HepG2 (cell line): ENCODE measurements at regions not wholly inside any gene's neighbourhood (a gene's known extent, or its start where the extent isn't known, plus 50 kb on each side); places are given as distances from the start of the nearest gene placed in this dataset.

Experiments
- ATAC-seq: fragments of 200-7000 bp; cut with Tn5 transposase; 3 replicates; pipeline ENCODE4 v1.9.1; 2020; ENCODE audit warnings: mild to moderate bottlenecking, moderate library complexity
- BruUV-seq: library from RNA; stranded (reverse); fragments of 400-500 nt; replicated peaks from 2 replicates; lab custom pipeline; 2021; lab: Mats Ljungman, UMichigan
- CTCF ChIA-PET: fragments of 300-600 bp; formaldehyde crosslinking; extraction: SDS; loops from one replicate; lab custom pipeline; 2021; ENCODE audit warnings: low total read pairs, inconsistent platforms, low intra/inter-chr PET ratio; lab: Yijun Ruan, JAX
- POLR2A ChIA-PET: fragments of 350-600 bp; sonication (Branson Sonifier 250); formaldehyde crosslinking; loops from one replicate; lab custom pipeline; 2020; ENCODE audit warnings: antibody characterized with exemption, inconsistent platforms; lab: Yijun Ruan, JAX
- DNase-seq: peaks from one replicate; pipeline ENCODE4 v3.0.0-alpha.2; 2015; ENCODE audit warnings: low spot score
- FAIRE-seq: peaks from 3 replicates; lab custom pipeline; 2011; peaks lifted over from hg19 to GRCh38; lab: Jason Lieb, UNC
- H2AFZ ChIP-seq: one replicate; pipeline ENCODE4 v1.6.1; 2011; ENCODE audit warnings: low read length, inconsistent platforms
- H3K27ac ChIP-seq: fragments of 300-600 bp; 3 replicates; pipeline ENCODE4 v1.8.0; 2011; ENCODE audit warnings: mixed run types, mild to moderate bottlenecking, mixed read lengths, low read length, inconsistent platforms; ENCODE audit not compliant: insufficient read depth; ENCODE audit errors: extremely low read length
- H3K27me3 ChIP-seq, 2 experiments: fragments of 200-600 bp in 1 of 2; 2 replicates in 1 of 2; 3 replicates in 1 of 2; pipeline versions ENCODE4 v1.6.0 to v1.8.0; 2011; ENCODE audit warnings: low read length in 2 of 2, mild to moderate bottlenecking in 2 of 2, moderate library complexity in 2 of 2, inconsistent platforms in 1 of 2; ENCODE audit not compliant: insufficient read depth in 2 of 2, control insufficient read depth in 1 of 2
- H3K36me3 ChIP-seq, 2 experiments: fragments of 200-600 bp in 1 of 2; replicated peaks in 1 of 2; 2 replicates in 1 of 2; 3 replicates in 1 of 2; pipeline versions ENCODE4 v1.5.1 to v1.8.0; 2011; ENCODE audit warnings: low read length in 2 of 2, inconsistent platforms in 1 of 2; ENCODE audit not compliant: insufficient read depth in 2 of 2, control insufficient read depth in 1 of 2
- H3K4me1 ChIP-seq: 2 replicates; pipeline ENCODE4 v1.5.1; 2012; ENCODE audit warnings: low read length, inconsistent platforms; ENCODE audit not compliant: insufficient read depth
- H3K4me2 ChIP-seq: 2 replicates; pipeline ENCODE4 v1.6.0; 2011; ENCODE audit warnings: low read depth, low read length, inconsistent platforms
- H3K4me3 ChIP-seq, 3 experiments: fragments of 200-600 bp in 1 of 3; sonication (generic), shearing (Covaris generic) in 1 of 3; replicated peaks in 1 of 3; 2 replicates each; pipeline ENCODE4 v1.5.1; 2011 to 2016; ENCODE audit warnings: low read length in 3 of 3, inconsistent platforms in 2 of 3, low read depth in 2 of 3, mild to moderate bottlenecking in 2 of 3, control low read depth in 1 of 3, mixed read lengths in 1 of 3; ENCODE audit not compliant: insufficient read depth in 1 of 3
- H3K79me2 ChIP-seq: one replicate; pipeline ENCODE4 v1.6.1; 2011; ENCODE audit warnings: low read length, inconsistent platforms; ENCODE audit not compliant: insufficient read depth
- H3K9ac ChIP-seq: 2 replicates; pipeline ENCODE4 v1.6.0; 2011; ENCODE audit warnings: mild to moderate bottlenecking, low read depth, low read length, inconsistent platforms; ENCODE audit not compliant: insufficient read depth
- H3K9me3 ChIP-seq: 2 replicates; pipeline ENCODE4 v1.5.1; 2012; ENCODE audit warnings: mild to moderate bottlenecking, low read length
- H4K20me1 ChIP-seq: 2 replicates; pipeline ENCODE4 v1.6.0; 2011; ENCODE audit warnings: inconsistent platforms, mild to moderate bottlenecking, low read length, moderate library complexity; ENCODE audit not compliant: insufficient read depth
- CSRNP2 ChIP-seq: sonication (generic); formaldehyde crosslinking; conservative IDR thresholded peaks from 2 replicates; pipeline ENCODE4 v1.8.0; 2022; ENCODE audit warnings: low read depth, missing genetic modification reagents
- GLMP ChIP-seq: sonication (generic); formaldehyde crosslinking; IDR thresholded peaks from 2 replicates; pipeline ENCODE4 v1.9.0; 2021; ENCODE audit warnings: missing genetic modification reagents, mild to moderate bottlenecking, borderline replicate concordance
- IKZF4 ChIP-seq: sonication (generic); formaldehyde crosslinking; IDR thresholded peaks from 2 replicates; pipeline ENCODE4 v1.5.1; 2020; ENCODE audit warnings: borderline replicate concordance, mild to moderate bottlenecking, low read depth, missing genetic modification reagents; ENCODE audit errors: not compliant biosample characterization
- JUNB ChIP-seq: sonication (generic); formaldehyde crosslinking; IDR thresholded peaks from 2 replicates; pipeline ENCODE4 v1.8.0; 2022; ENCODE audit warnings: missing genetic modification reagents, mild to moderate bottlenecking, borderline replicate concordance
- SETDB1 ChIP-seq: sonication (generic); formaldehyde crosslinking; IDR thresholded peaks from 2 replicates; pipeline ENCODE4 v1.5.1; 2020; ENCODE audit warnings: missing genetic modification reagents, mild to moderate bottlenecking, borderline replicate concordance
- ZNF253 ChIP-seq: sonication (generic); formaldehyde crosslinking; IDR thresholded peaks from 2 replicates; pipeline ENCODE4 v1.8.0; 2022; ENCODE audit warnings: mild to moderate bottlenecking, missing genetic modification reagents, borderline replicate concordance
- ZNF703 ChIP-seq: sonication (generic); formaldehyde crosslinking; IDR thresholded peaks from 2 replicates; pipeline ENCODE4 v1.5.1; 2020; ENCODE audit warnings: missing genetic modification reagents, mild to moderate bottlenecking, moderate library complexity, borderline replicate concordance
- in situ Hi-C: cut with HindIII; loops from 2 replicates; pipeline ENCODE4 v1.10.0; 2017; ENCODE audit warnings: low pct_unique_long_range_greater_than_20kb; ENCODE audit not compliant: extremely low pct_ligation_motif_present
- intact Hi-C: fragments of 100-400 bp; cut with micrococcal nuclease; formaldehyde crosslinking; loops from one replicate; pipeline ENCODE4 v1.10.0; 2022; ENCODE audit not compliant: unreplicated experiment

GRCh38 chr11:91749251-91749650 is 475.4 kb upstream of the FAT3 start:
- intact Hi-C loops: no loop called here
- no peak overlapping the region for H3K27ac ChIP-seq

More at GRCh38 chr11:91749251-91749650, 475.4 kb upstream of the FAT3 start:
- FAIRE-seq: no peak
- no peak overlapping the region for H3K4me2 ChIP-seq
- H3K27me3 ChIP-seq: no peaks in the 10 kb centered on the region
- no peaks in the 10 kb centered on the region for H3K4me1 ChIP-seq
- no peaks in the 10 kb centered on the region for H3K36me3 ChIP-seq
- BruUV-seq: no TSS peak
- no peak for ATAC-seq
- no peak for DNase-seq
- no peaks in the 10 kb centered on the region for H3K79me2 ChIP-seq
- ChIA-PET POLR2A (no interaction called here), CTCF (no interaction called here)
- no peak overlapping the region for H3K9ac ChIP-seq
- in situ Hi-C loops: no loop called here
- H3K9me3 ChIP-seq: peaks cover 72% of the 10 kb centered on the region
- H2AFZ ChIP-seq: no peak overlapping the region
- TF ChIP-seq CSRNP2 (no peak), GLMP (CRISPR knock-in tag) (no peak), JUNB (CRISPR knock-in tag) (no peak), SETDB1 (CRISPR knock-in tag) (no peak), ZNF703 (CRISPR knock-in tag) (no peak), IKZF4 (CRISPR knock-in tag) (no peak), ZNF253 (no peak)
- H4K20me1 ChIP-seq: no peaks in the 10 kb centered on the region
- no peak overlapping the region for H3K4me3 ChIP-seq
